ENCODE measurements at regions not wholly inside any gene's neighbourhood (a gene's known extent, or its start where the extent isn't known, plus 50 kb on each side); places are given as distances from the start of the nearest gene placed in this dataset.
A peak's percentile ranks its signal among the peaks of the same experiment; 100 is the strongest.

- Histone ChIP-seq H3K36me3 (no peaks in the 10 kb centered on the region), H3K4me1 (ENCODE audit: insufficient read depth) (no peaks in the 10 kb centered on the region), H3K27me3 (no peaks in the 10 kb centered on the region), H3K27ac (no peak overlapping the region), H3K4me3 (no peak overlapping the region), H3K9me3 (no peaks in the 10 kb centered on the region)
- DNase-seq: peak in 1 of 5 donors; percentile 21
- intact Hi-C loops (cut with DNase I): no loop called here
- no peak for TF ChIP-seq POLR2A (IDR thresholded peaks at IDR 0.05)
- TF ChIP-seq CTCF (IDR thresholded peaks at IDR 0.05): no peak
- no peak for TF ChIP-seq EP300 (IDR thresholded peaks at IDR 0.05)
- WGBS, 3 donors: 82 to 87% (median 85%) methylated on average over 10 of the region's 10 CpGs
Measured at GRCh38 chr19:30091456-30091855, 149.4 kb downstream of the URI1 start.

- Histone ChIP-seq H3K27ac (no peak overlapping the region), H3K9me3 (no peaks in the 10 kb centered on the region), H3K4me1 (ENCODE audit: insufficient read depth) (no peaks in the 10 kb centered on the region), H3K4me3 (no peak overlapping the region), H3K27me3 (no peaks in the 10 kb centered on the region), H3K36me3 (no peaks in the 10 kb centered on the region)
- no peak for DNase-seq
- WGBS, 3 donors: 92 to 100% (median 95%) methylated on average over 3 of the region's 3 CpGs
- intact Hi-C loops (cut with DNase I): no loop called here
- no peak for TF ChIP-seq EP300 (IDR thresholded peaks at IDR 0.05)
Measured at GRCh38 chr19:30091856-30092255, 149.8 kb downstream of the URI1 start.

GRCh38 chr19:30092721-30093569, 150.9 kb downstream of the URI1 start:
- intact Hi-C loops (cut with DNase I): no loop called here
- no peak for DNase-seq
- WGBS, 3 donors: 62 to 86% (median 66%) methylated on average over 14 of the region's 14 CpGs
- no peaks in the 10 kb centered on the region for H3K27me3 ChIP-seq
- H3K4me3 ChIP-seq: no peak overlapping the region
- H3K27ac ChIP-seq: no peak overlapping the region
- TF ChIP-seq CTCF (IDR thresholded peaks at IDR 0.05) (no peak), EP300 (IDR thresholded peaks at IDR 0.05) (no peak), POLR2A (IDR thresholded peaks at IDR 0.05) (no peak)
- no peaks in the 10 kb centered on the region for H3K36me3 ChIP-seq
- H3K4me1 ChIP-seq (ENCODE audit: insufficient read depth): no peaks in the 10 kb centered on the region
- H3K9me3 ChIP-seq: no peaks in the 10 kb centered on the region

- intact Hi-C loops (cut with DNase I): no loop called here
- no peak for DNase-seq
- no peak overlapping the region for H3K27ac ChIP-seq
- H3K4me3 ChIP-seq: no peak overlapping the region
- H3K27me3 ChIP-seq: no peaks in the 10 kb centered on the region
- TF ChIP-seq POLR2A (IDR thresholded peaks at IDR 0.05) (no peak), CTCF (IDR thresholded peaks at IDR 0.05) (no peak), EP300 (IDR thresholded peaks at IDR 0.05) (no peak)
- WGBS, 3 donors: 82 to 91% (median 88%) methylated on average over 8 to 9 of the region's 9 CpGs
- no peaks in the 10 kb centered on the region for H3K9me3 ChIP-seq
- H3K4me1 ChIP-seq (ENCODE audit: insufficient read depth): no peaks in the 10 kb centered on the region
- no peaks in the 10 kb centered on the region for H3K36me3 ChIP-seq
Measured at GRCh38 chr19:30093966-30094755, 152.1 kb downstream of the URI1 start.

- WGBS, 3 donors: 87 to 94% (median 89%) methylated on average over 3 of the region's 3 CpGs
- no peak for DNase-seq
- H3K9me3 ChIP-seq: no peaks in the 10 kb centered on the region
- H3K27ac ChIP-seq: no peak overlapping the region
- no peak for TF ChIP-seq EP300 (IDR thresholded peaks at IDR 0.05)
- TF ChIP-seq POLR2A (IDR thresholded peaks at IDR 0.05): no peak
- TF ChIP-seq CTCF (IDR thresholded peaks at IDR 0.05): no peak
- H3K27me3 ChIP-seq: no peaks in the 10 kb centered on the region
- no peak overlapping the region for H3K4me3 ChIP-seq
- H3K36me3 ChIP-seq: no peaks in the 10 kb centered on the region
- no peaks in the 10 kb centered on the region for H3K4me1 ChIP-seq (ENCODE audit: insufficient read depth)
- intact Hi-C loops (cut with DNase I): no loop called here
Measured at GRCh38 chr19:30094756-30095140, 152.7 kb downstream of the URI1 start.
